WTC11 (cell line): ENCODE measurements at regions not wholly inside any gene's neighbourhood (a gene's known extent, or its start where the extent isn't known, plus 50 kb on each side); places are given as distances from the start of the nearest gene placed in this dataset.

Experiments used
- GTF2I ChIP-seq: fragments of 250-450 bp; sonication (Bioruptor Pico); conservative IDR thresholded peaks from 2 replicates; pipeline ENCODE4 v1.4.0; 2021; ENCODE audit warnings: mild to moderate bottlenecking
- JUN ChIP-seq: sonication (generic); formaldehyde crosslinking; IDR thresholded peaks from 2 replicates; pipeline ENCODE4 v1.8.0; 2023; ENCODE audit warnings: mild to moderate bottlenecking, missing genetic modification reagents
- NR1H2 ChIP-seq: sonication (generic); formaldehyde crosslinking; IDR thresholded peaks from 2 replicates; pipeline ENCODE4 v1.9.0; 2021; ENCODE audit warnings: mild to moderate bottlenecking, moderate library complexity, missing genetic modification reagents
- NR2C2 ChIP-seq: sonication (generic); formaldehyde crosslinking; IDR thresholded peaks from 2 replicates; pipeline ENCODE4 v1.8.0; 2022; ENCODE audit warnings: mild to moderate bottlenecking, missing genetic modification reagents
- SP1 ChIP-seq: sonication (generic); formaldehyde crosslinking; conservative IDR thresholded peaks from 2 replicates; pipeline ENCODE4 v1.8.1; 2022; ENCODE audit warnings: missing genetic modification reagents
- TEAD4 ChIP-seq: sonication (generic); formaldehyde crosslinking; IDR thresholded peaks from 2 replicates; pipeline ENCODE4 v1.8.0; 2022; ENCODE audit warnings: mild to moderate bottlenecking, missing genetic modification reagents
- ZNF232 ChIP-seq: sonication (generic); formaldehyde crosslinking; IDR thresholded peaks from 2 replicates; pipeline ENCODE4 v1.8.0; 2022; ENCODE audit warnings: mild to moderate bottlenecking, missing genetic modification reagents
- ZNF416 ChIP-seq: fragments of 250-450 bp; sonication (Bioruptor Pico); IDR thresholded peaks from 2 replicates; pipeline ENCODE4 v1.9.0; 2021; ENCODE audit warnings: mild to moderate bottlenecking, inconsistent platforms
- TF ChIP-seq, protein P1 (sequence below): fragments of 250-450 bp; sonication (Bioruptor Pico); IDR thresholded peaks from 2 replicates; pipeline ENCODE4 v1.9.0; 2021; ENCODE audit warnings: mild to moderate bottlenecking
- TF ChIP-seq, protein P2 (sequence below): fragments of 200-600 bp; IDR thresholded peaks from 2 replicates; pipeline ENCODE4 v1.8.0; 2022; ENCODE audit warnings: antibody characterized with exemption

DNA sequence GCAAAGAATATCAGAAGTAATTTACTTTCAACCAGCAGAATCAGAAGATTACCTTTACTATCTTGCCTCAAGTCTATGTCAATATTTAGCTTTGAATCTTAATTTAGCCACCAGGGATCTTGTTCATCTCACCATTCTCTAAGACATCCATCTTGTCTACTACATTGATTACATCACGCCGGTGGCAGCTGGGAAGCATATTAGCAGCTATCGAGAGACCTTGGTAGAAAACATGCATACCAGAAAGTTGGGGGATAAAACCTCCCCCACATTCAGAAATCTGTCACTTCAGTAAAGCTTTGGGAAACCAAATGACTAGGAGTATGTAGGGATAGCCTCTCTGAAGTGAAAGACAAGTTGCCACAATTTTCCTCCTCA lies 703.8 kb upstream of the FSHR start:
- TF ChIP-seq, protein P1, sequence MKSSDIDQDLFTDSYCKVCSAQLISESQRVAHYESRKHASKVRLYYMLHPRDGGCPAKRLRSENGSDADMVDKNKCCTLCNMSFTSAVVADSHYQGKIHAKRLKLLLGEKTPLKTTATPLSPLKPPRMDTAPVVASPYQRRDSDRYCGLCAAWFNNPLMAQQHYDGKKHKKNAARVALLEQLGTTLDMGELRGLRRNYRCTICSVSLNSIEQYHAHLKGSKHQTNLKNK (CRISPR knock-in tag) = no peak
- TF ChIP-seq, protein P2, sequence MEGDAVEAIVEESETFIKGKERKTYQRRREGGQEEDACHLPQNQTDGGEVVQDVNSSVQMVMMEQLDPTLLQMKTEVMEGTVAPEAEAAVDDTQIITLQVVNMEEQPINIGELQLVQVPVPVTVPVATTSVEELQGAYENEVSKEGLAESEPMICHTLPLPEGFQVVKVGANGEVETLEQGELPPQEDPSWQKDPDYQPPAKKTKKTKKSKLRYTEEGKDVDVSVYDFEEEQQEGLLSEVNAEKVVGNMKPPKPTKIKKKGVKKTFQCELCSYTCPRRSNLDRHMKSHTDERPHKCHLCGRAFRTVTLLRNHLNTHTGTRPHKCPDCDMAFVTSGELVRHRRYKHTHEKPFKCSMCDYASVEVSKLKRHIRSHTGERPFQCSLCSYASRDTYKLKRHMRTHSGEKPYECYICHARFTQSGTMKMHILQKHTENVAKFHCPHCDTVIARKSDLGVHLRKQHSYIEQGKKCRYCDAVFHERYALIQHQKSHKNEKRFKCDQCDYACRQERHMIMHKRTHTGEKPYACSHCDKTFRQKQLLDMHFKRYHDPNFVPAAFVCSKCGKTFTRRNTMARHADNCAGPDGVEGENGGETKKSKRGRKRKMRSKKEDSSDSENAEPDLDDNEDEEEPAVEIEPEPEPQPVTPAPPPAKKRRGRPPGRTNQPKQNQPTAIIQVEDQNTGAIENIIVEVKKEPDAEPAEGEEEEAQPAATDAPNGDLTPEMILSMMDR = no peak
- TF ChIP-seq NR2C2 (no peak), TEAD4 (CRISPR knock-in tag) (no peak), ZNF416 (CRISPR knock-in tag) (no peak), ZNF232 (CRISPR knock-in tag) (no peak), SP1 (no peak), JUN (no peak), GTF2I (CRISPR knock-in tag) (no peak), NR1H2 (CRISPR knock-in tag) (no peak)
